CD4-positive, alpha-beta memory T cell (primary cell): ENCODE measurements at regions not wholly inside any gene's neighbourhood (a gene's known extent, or its start where the extent isn't known, plus 50 kb on each side); places are given as distances from the start of the nearest gene placed in this dataset.
A peak's percentile ranks its signal among the peaks of the same experiment; 100 is the strongest.

ENCODE experiments used
- CTCF ChIA-PET: fragments of 350-600 bp; sonication (Branson Sonifier 250); formaldehyde crosslinking; loops from one replicate; lab custom pipeline; 2021; ENCODE audit warnings: inconsistent platforms; ENCODE audit not compliant: partially characterized antibody; lab: Charles Lee
- POLR2A ChIA-PET: fragments of 350-600 bp; sonication (Branson Sonifier 250); formaldehyde crosslinking; loops from one replicate; lab custom pipeline; 2021; ENCODE audit not compliant: partially characterized antibody; lab: Charles Lee
- DNase-seq, 5 donors: peaks; one replicate each; pipeline versions ENCODE4 v3.0.0 to v3.0.0-alpha.2; 2020 to 2022; ENCODE audit warnings: mixed read lengths in 1 of 5
- H3K27ac ChIP-seq: one replicate; pipeline ENCODE4 v1.7.0; 2013; ENCODE audit warnings: low read depth, low read length
- H3K27me3 ChIP-seq: 2 replicates; pipeline ENCODE4 v1.7.0; 2013; ENCODE audit warnings: mild to moderate bottlenecking, low read length, moderate library complexity; ENCODE audit not compliant: insufficient read depth
- H3K36me3 ChIP-seq: 2 replicates; pipeline ENCODE4 v1.7.0; 2013; ENCODE audit warnings: mild to moderate bottlenecking, low read length, moderate library complexity; ENCODE audit not compliant: insufficient read depth
- H3K4me1 ChIP-seq: 2 replicates; pipeline ENCODE4 v1.7.0; 2013; ENCODE audit warnings: mild to moderate bottlenecking, low read length, moderate library complexity; ENCODE audit not compliant: insufficient read depth
- H3K4me3 ChIP-seq, 2 donors: one replicate each; pipeline ENCODE4 v1.7.0; 2013; ENCODE audit warnings: low read length in 2 of 2, mild to moderate bottlenecking in 1 of 2
- H3K9me3 ChIP-seq, 2 donors: one replicate each; pipeline ENCODE4 v1.7.0; 2013; ENCODE audit warnings: low read length in 2 of 2, control low read depth in 1 of 2; ENCODE audit not compliant: control insufficient read depth in 1 of 2
- H3K27ac Mint-ChIP-seq, 7 donors: one replicate each; pipeline ENCODE4 v1.8.0; 2020 to 2021; ENCODE audit warnings: mixed read lengths in 7 of 7, mild to moderate bottlenecking in 6 of 7, inconsistent platforms in 3 of 7, moderate library complexity in 3 of 7
- H3K27me3 Mint-ChIP-seq, 2 donors: one replicate each; pipeline ENCODE4 v1.8.0; 2020 to 2021; ENCODE audit warnings: mixed read lengths in 2 of 2
- H3K36me3 Mint-ChIP-seq, 2 donors: one replicate each; pipeline ENCODE4 v1.8.0; 2020 to 2021; ENCODE audit warnings: mixed read lengths in 2 of 2, inconsistent platforms in 1 of 2, mild to moderate bottlenecking in 1 of 2
- H3K4me1 Mint-ChIP-seq, 4 donors: one replicate each; pipeline ENCODE4 v1.8.0; 2020 to 2021; ENCODE audit warnings: mixed read lengths in 4 of 4, mild to moderate bottlenecking in 1 of 4
- H3K4me3 Mint-ChIP-seq, 8 donors: one replicate each; pipeline ENCODE4 v1.8.0; 2020 to 2021; ENCODE audit warnings: mixed read lengths in 8 of 8, mild to moderate bottlenecking in 7 of 8, moderate library complexity in 6 of 8, inconsistent platforms in 3 of 8
- H3K9me3 Mint-ChIP-seq, 8 donors: one replicate each; pipeline ENCODE4 v1.8.0; 2020 to 2021; ENCODE audit warnings: mixed read lengths in 8 of 8, mild to moderate bottlenecking in 5 of 8, inconsistent platforms in 3 of 8, moderate library complexity in 1 of 8
- intact Hi-C: fragments of 100-400 bp; cut with micrococcal nuclease; formaldehyde crosslinking; loops from one replicate; pipeline ENCODE4 v1.15.1; 2023

GRCh38 chr10:29873941-29874484, 185.4 kb downstream of the JCAD start:
- CTCF ChIA-PET, result no interaction called here
- POLR2A ChIA-PET, result no interaction called here
- Histone ChIP-seq H3K4me1 (no peaks in the 10 kb centered on the region), H3K9me3 (no peaks in the 10 kb centered on the region), H3K4me3 (no peak overlapping the region), H3K27me3 (no peaks in the 10 kb centered on the region), H3K27ac (no peak overlapping the region), H3K36me3 (no peaks in the 10 kb centered on the region)
- Mint-ChIP-seq H3K27me3 (peaks cover 10 to 18% of the 10 kb centered on the region in 2 donors), H3K9me3 (peaks cover 0 to 8% (median under 1%) of the 10 kb centered on the region in 8 donors), H3K27ac (no peak overlapping the region), H3K4me3 (no peak overlapping the region), H3K4me1 (peaks cover 0 to 1% (median 0%) of the 10 kb centered on the region in 4 donors), H3K36me3 (no peaks in the 10 kb centered on the region)
- intact Hi-C loops, result no loop called here
- no peak for DNase-seq

DNA sequence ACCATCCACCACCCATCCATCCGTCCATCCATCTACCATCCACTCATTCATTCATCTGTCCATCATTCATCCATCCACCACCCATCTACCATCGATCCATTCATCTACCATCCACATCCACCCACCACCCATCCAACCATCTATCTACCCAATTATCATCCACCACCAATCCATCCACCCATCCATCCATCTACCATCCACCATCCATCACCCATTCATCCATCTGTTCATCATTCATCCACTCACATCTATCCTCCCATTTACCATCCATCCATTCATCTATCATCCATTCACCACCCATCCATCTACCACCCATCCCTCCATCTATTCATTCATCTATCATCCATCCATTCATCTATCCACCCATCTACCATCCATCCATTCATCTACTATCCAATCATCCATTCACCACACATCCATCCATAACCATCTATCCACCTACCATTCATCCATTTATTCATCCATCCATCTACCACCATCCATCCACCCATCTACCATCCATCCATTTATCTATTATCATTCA, 188.8 kb downstream of the JCAD start:
- intact Hi-C loops, result no loop called here
- H3K4me1 Mint-ChIP-seq, result peaks cover 0 to 1% (median 0%) of the 10 kb centered on the region in 4 donors
- peaks cover 0 to 8% (median under 1%) of the 10 kb centered on the region in 8 donors for H3K9me3 Mint-ChIP-seq
- H3K27me3 ChIP-seq, result no peaks in the 10 kb centered on the region
- no peak overlapping the region for H3K27ac ChIP-seq
- H3K27me3 Mint-ChIP-seq, result peaks cover 2 to 5% of the 10 kb centered on the region in 2 donors
- no peak overlapping the region for H3K4me3 ChIP-seq
- ChIA-PET CTCF (no interaction called here), POLR2A (no interaction called here)
- H3K36me3 Mint-ChIP-seq, result no peaks in the 10 kb centered on the region
- no peak overlapping the region for H3K27ac Mint-ChIP-seq
- no peaks in the 10 kb centered on the region for H3K36me3 ChIP-seq
- no peak overlapping the region for H3K4me3 Mint-ChIP-seq
- H3K9me3 ChIP-seq, result no peaks in the 10 kb centered on the region
- DNase-seq, result no peak
- H3K4me1 ChIP-seq, result no peaks in the 10 kb centered on the region

DNA sequence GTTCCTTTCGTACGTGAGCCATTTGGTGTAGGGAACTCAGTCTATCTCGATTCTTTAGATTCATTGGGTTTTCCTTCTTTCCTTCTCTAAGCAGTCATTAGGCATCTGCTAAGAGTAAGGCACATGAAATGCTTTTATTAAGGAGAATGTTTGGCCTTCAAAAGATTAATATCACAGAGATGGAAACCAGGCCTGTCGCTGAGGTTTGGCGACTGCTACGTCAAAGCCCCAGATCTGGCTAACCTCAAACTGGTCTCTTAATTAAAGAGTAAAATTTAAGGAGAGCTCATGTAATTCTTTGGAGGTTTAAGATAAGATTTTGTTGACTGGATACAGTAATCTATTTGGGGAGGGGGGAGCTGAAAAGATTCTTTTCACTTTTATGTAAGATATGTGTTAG, 189.8 kb downstream of the JCAD start:
- Mint-ChIP-seq H3K9me3 (peaks cover 0 to 8% (median under 1%) of the 10 kb centered on the region in 8 donors), H3K4me3 (no peak overlapping the region), H3K27ac (no peak overlapping the region), H3K4me1 (peaks cover 0 to 1% (median 0%) of the 10 kb centered on the region in 4 donors), H3K36me3 (no peaks in the 10 kb centered on the region), H3K27me3 (peaks cover 2 to 4% of the 10 kb centered on the region in 2 donors)
- Histone ChIP-seq H3K27ac (no peak overlapping the region), H3K4me1 (no peaks in the 10 kb centered on the region), H3K36me3 (no peaks in the 10 kb centered on the region), H3K4me3 (no peak overlapping the region), H3K9me3 (no peaks in the 10 kb centered on the region), H3K27me3 (no peaks in the 10 kb centered on the region)
- CTCF ChIA-PET, result no interaction called here
- no peak for DNase-seq
- POLR2A ChIA-PET, result no interaction called here
- intact Hi-C loops, result no loop called here

DNA sequence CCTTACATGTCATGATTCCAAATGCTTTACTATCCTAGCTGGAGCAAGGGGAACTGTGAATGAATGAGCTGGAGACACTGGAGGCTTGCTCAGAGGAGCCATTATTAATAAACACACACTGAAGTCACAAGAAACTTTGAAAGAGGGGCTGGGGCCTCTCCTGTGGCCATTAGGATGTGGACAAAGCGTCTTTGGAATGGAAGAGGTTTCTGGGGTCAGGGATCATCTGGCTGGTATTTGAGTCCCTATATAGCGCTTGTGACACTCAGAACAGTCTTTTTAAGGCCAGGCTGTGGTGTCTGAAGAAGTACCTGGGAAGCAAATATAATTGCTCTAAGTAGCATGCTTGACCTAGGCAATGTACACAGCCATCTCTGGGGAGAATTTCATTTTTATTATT, 193.0 kb downstream of the JCAD start:
- no peak overlapping the region for H3K4me3 Mint-ChIP-seq
- ChIA-PET POLR2A (no interaction called here), CTCF (no interaction called here)
- peaks cover 2 to 4% of the 10 kb centered on the region in 2 donors for H3K27me3 Mint-ChIP-seq
- H3K36me3 ChIP-seq, result no peaks in the 10 kb centered on the region
- intact Hi-C loops, result no loop called here
- H3K4me3 ChIP-seq, result no peak overlapping the region
- H3K36me3 Mint-ChIP-seq, result no peaks in the 10 kb centered on the region
- no peak overlapping the region for H3K27ac ChIP-seq
- peaks cover 0 to 1% (median 0%) of the 10 kb centered on the region in 4 donors for H3K4me1 Mint-ChIP-seq
- H3K27ac Mint-ChIP-seq, result no peak overlapping the region
- H3K27me3 ChIP-seq, result no peaks in the 10 kb centered on the region
- DNase-seq, result no peak
- H3K9me3 Mint-ChIP-seq, result peaks cover 0 to 8% (median under 1%) of the 10 kb centered on the region in 8 donors
- no peaks in the 10 kb centered on the region for H3K4me1 ChIP-seq
- no peaks in the 10 kb centered on the region for H3K9me3 ChIP-seq

GRCh38 chr10:29865700-29866355, 193.6 kb downstream of the JCAD start:
- Mint-ChIP-seq H3K27me3 (peaks cover 3 to 7% of the 10 kb centered on the region in 2 donors), H3K27ac (no peak overlapping the region), H3K4me3 (no peak overlapping the region), H3K4me1 (peaks cover 0 to 1% (median 0%) of the 10 kb centered on the region in 4 donors), H3K9me3 (peaks cover 0 to 8% (median under 1%) of the 10 kb centered on the region in 8 donors), H3K36me3 (no peaks in the 10 kb centered on the region)
- ChIA-PET POLR2A (no interaction called here), CTCF (no interaction called here)
- H3K9me3 ChIP-seq, result no peaks in the 10 kb centered on the region
- intact Hi-C loops, result no loop called here
- H3K4me1 ChIP-seq, result no peaks in the 10 kb centered on the region
- no peaks in the 10 kb centered on the region for H3K27me3 ChIP-seq
- H3K4me3 ChIP-seq, result no peak overlapping the region
- DNase-seq, result no peak
- no peaks in the 10 kb centered on the region for H3K36me3 ChIP-seq
- H3K27ac ChIP-seq, result no peak overlapping the region

- ChIA-PET CTCF (no interaction called here), POLR2A (no interaction called here)
- Mint-ChIP-seq H3K36me3 (no peaks in the 10 kb centered on the region), H3K27me3 (peaks cover 5 to 15% of the 10 kb centered on the region in 2 donors), H3K4me1 (no peaks in the 10 kb centered on the region), H3K9me3 (no peaks in the 10 kb centered on the region), H3K4me3 (peak overlapping the region in 1 of 8 donors; percentile 69), H3K27ac (no peak overlapping the region)
- intact Hi-C loops, result no loop called here
- no peaks in the 10 kb centered on the region for H3K27me3 ChIP-seq
- H3K4me3 ChIP-seq, result no peak overlapping the region
- H3K36me3 ChIP-seq, result no peaks in the 10 kb centered on the region
- H3K9me3 ChIP-seq, result no peaks in the 10 kb centered on the region
- no peaks in the 10 kb centered on the region for H3K4me1 ChIP-seq
- no peak for DNase-seq
- no peak overlapping the region for H3K27ac ChIP-seq
Measured at GRCh38 chr10:29862923-29863614, 196.3 kb downstream of the JCAD start.

DNA sequence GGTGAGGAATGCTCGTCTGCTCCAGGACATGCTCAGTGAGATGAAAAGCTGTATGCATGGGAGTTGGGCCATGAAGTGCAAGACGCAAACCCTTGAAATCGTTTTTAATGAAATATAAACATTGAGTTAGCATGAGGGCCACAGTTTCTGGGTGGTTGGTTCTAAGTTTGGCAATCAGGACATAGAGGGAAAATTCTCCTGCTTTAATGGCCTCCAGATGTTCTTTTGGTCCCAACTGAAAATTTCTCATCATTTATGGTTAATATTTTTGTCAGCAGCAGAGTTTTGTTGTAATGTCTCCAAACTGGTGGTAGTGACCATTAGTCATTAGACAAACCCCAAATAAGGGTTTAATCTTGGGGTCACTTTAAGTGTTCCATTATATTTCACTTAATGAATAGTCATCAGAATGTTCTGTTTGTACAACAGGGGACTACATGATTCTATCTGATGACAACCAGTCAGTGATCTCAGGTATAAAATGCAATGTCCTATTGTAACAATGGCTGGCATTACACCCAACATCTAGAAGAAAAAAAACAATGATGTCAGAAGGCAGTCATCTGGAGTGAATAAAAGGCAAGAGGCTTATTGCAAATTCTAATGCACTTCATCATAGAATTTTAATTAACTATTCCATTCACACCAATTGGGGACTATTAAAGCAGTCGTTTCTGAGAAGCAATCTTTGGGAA, 197.4 kb downstream of the JCAD start:
- H3K9me3 Mint-ChIP-seq, result no peaks in the 10 kb centered on the region
- Histone ChIP-seq H3K4me3 (no peak overlapping the region), H3K27ac (no peak overlapping the region), H3K4me1 (no peaks in the 10 kb centered on the region), H3K27me3 (no peaks in the 10 kb centered on the region), H3K9me3 (no peaks in the 10 kb centered on the region), H3K36me3 (no peaks in the 10 kb centered on the region)
- intact Hi-C loops, result no loop called here
- no peak overlapping the region for H3K4me3 Mint-ChIP-seq
- no peaks in the 10 kb centered on the region for H3K36me3 Mint-ChIP-seq
- ChIA-PET CTCF (no interaction called here), POLR2A (no interaction called here)
- H3K27me3 Mint-ChIP-seq, result peaks cover 5 to 18% of the 10 kb centered on the region in 2 donors
- H3K27ac Mint-ChIP-seq, result no peak overlapping the region
- no peaks in the 10 kb centered on the region for H3K4me1 Mint-ChIP-seq
- DNase-seq, result no peak
